HL-60 (cell line): ENCODE measurements at regions not wholly inside any gene's neighbourhood (a gene's known extent, or its start where the extent isn't known, plus 50 kb on each side); places are given as distances from the start of the nearest gene placed in this dataset.

Experiments used
- CTCF ChIP-seq: IDR thresholded peaks from one replicate; pipeline ENCODE4 v1.5.1; 2011; ENCODE audit warnings: low read length, control low read depth, inconsistent platforms; ENCODE audit not compliant: insufficient read depth
- GABPA ChIP-seq: IDR thresholded peaks from 2 replicates; pipeline ENCODE4 v1.6.1; 2012; ENCODE audit warnings: low read depth
- POLR2AphosphoS5 ChIP-seq: IDR thresholded peaks from 2 replicates; pipeline ENCODE4 v1.6.1; 2012; ENCODE audit warnings: low read depth
- REST ChIP-seq: IDR thresholded peaks from 2 replicates; pipeline ENCODE4 v1.6.1; 2012; ENCODE audit warnings: low read depth; ENCODE audit not compliant: insufficient replicate concordance
- SPI1 ChIP-seq: IDR thresholded peaks from 2 replicates; pipeline ENCODE4 v1.6.1; 2012; ENCODE audit warnings: low read depth, mild to moderate bottlenecking, borderline replicate concordance

GRCh38 chr4:131119661-131120060, 2023.7 kb downstream of the C4orf33 start:
- TF ChIP-seq CTCF = no peak
- no peak for TF ChIP-seq REST
- no peak for TF ChIP-seq SPI1
- TF ChIP-seq GABPA = no peak
- no peak for TF ChIP-seq POLR2AphosphoS5
